ENCODE measurements at regions not wholly inside any gene's neighbourhood (a gene's known extent, or its start where the extent isn't known, plus 50 kb on each side); places are given as distances from the start of the nearest gene placed in this dataset.

DNA sequence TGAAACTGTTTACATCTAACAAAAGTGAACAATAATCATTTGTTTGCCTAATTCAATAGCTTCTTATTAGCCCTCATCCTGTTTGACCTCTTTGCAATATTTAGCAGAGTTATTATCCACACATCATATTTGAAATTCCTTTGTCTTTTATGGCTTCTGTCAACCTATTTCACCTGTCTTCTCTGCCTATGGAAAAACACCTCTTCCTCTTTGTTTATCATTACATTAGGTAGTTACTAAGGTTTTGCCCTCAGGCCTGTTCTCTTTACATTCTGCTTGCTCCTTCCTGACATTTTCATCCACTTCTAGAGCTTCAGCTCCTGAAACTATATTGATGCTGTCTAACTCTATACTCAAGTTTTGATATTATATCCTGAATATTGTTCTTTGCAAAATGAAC is 183.0 kb downstream of the SUCNR1 start:
- no peak for DNase-seq

DNA sequence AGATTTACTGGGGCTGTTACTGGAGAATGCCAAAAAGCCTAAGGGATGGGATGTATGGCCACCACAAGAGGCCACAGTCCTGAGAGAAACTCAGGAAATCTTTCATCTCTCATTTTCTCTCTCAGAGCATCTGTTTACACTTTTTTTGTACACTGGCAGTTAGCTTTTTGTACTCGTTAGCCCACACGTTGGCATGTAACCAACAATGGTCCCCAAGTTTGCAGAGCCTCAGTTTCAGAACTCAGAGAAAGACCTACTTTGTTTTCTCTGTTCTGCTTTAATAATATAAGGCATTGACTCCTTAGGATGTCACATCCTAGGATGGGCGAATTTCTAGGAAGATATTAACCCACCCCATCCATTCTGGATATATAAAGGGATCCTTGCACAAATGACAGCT is 183.5 kb downstream of the SUCNR1 start:
- DNase-seq: no peak

DNA sequence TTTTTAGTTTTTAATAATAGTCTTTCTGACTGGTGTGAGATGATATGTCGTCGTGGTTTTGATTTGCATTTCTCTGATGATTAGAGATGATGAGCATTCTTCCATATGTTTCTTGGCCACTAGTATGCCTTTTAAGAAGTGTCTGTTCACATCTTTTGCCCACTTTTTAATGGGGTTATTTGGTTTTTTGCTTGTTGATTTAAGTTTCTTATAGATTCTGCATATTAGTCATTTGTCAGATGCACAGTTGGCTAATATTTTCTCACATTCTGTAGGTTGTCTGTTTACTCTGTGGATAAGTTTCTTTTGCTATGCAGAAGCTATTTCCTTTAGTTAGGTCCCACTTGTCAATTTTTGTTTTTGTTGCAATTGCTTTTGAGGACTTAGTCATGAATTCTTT is 185.4 kb downstream of the SUCNR1 start:
- DNase-seq: no peak

DNA sequence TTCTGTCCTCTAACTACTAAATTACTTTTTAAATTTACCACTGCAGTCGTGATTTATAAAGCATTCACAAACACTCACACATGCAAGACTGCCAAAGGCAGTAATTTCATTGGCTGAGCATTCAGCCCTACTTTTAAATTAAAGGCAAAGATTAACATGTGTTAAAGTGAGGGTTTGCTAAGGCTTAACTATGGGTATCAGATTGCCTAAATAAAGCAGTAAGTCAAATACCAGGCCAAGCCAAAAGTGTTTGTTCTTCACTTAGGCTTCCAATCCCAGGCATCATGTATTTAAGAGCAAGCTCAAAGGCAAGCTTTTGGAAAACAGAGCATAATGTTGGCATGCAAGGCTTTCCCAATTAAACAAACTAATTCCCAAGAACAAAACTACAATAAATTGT is 187.3 kb downstream of the SUCNR1 start:
- no peak for DNase-seq

DNA sequence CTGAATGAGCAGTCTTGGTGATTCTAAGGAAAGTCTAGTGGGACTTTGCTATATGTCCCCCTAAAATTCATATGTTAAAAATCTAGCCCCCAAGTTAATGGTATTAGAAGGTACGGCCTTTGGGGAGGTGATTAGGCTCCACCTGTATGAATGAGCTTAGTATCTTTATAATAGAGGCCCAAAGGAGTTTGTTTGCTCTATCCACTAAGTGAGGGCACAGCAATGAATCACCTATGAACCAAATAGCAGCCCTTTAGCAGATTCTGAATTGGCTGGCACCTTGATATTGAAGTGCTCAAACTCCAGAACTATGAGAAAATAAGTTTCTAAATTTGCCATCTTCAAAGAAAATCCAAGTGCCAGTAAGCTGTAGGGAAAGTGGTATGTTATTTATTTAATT is 187.9 kb downstream of the SUCNR1 start:
- DNase-seq: no peak

DNA sequence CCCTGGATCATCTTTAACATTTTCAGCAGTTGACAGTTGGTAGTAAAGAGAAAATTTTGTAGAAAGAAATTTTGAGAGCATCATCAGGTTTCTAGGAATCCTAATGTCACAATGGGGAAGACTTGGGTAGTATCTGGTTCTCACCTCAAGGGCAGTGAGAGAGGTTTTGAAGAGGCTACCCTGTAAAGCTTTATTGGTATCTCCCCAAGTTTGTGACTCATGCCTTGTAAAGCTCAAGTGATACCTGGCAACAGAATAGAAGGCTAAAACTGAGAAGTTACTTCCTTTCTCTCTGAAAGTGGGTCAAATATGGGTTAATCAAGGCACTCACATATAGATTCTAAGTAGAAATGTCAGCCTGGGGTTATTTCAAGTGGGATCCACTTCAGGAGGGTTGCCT is 196.4 kb downstream of the SUCNR1 start:
- no peak for DNase-seq

DNA sequence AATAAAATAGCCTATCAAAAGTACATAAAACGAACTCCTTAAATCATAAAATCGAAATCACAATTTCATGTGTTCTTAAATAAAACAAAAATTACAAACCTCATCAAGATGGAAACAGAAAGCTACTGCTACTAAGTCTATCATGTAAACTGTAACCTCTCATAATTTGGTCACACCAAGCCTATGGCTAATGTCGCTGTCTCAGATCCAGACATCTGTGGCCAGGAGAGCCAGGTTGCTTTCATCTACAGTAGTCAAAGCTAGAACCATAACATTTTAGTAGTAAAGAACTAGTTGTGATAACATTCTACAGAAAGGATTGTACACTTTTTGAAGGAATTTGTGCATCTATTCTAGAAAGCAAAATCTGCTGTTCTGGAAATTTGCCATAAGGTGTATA is 197.4 kb upstream of the MBNL1 start:
- DNase-seq: no peak

DNA sequence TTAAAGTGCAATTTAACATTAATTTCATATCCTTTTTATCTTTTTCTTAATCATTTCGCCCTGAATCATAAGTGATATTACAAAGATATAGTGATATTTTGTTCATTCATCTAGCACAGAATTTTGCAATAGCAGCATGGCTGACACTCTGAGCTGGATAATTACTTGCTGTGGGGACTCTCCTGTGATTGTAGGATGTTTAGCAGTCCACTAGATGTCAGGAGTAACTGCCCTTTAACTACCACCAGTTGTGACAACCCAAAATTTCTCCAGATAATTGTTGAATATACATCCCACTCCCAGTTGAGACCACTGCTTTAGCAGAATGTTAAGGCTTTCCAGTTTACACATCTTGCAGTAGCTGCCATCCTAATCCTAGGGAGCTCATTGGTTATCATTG is 196.8 kb upstream of the MBNL1 start:
- DNase-seq: peak; percentile 12

DNA sequence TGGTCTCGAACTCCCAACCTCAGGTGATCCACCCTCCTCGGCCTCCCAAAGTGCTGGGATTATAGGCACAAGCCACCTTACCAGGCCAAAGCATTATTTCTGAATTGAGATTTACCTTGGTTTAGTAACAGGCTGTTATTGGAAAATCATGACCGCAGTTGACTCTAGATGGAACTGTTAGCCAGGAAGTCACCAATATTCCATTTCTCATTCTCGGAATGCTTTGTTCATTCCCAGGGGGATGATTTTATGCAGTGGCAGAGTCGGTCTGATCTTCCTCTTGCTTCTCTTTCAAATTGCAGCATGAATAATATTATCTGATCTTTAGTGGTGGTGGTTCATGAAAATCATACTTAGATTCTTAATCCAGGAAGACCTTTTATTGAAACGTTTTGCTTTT is 195.5 kb upstream of the MBNL1 start:
- DNase-seq: no peak

DNA sequence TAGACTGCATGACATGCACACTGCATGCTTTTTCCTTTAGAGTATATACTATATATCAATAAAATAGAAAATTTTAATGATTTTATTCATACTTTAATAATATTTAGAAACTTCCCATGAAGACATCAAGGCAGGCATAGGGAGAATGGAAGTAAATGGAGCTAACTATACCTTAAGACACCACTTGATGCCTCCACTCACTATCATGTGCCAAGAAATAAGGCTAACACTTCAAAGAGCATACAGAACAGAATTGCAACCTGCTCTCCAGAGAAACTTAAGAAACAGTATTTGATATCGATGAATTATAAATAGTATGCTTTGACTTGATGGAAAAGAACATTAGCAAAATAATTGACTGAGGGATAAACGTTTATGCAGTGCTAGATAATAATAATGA is 192.6 kb upstream of the MBNL1 start:
- no peak for DNase-seq

DNA sequence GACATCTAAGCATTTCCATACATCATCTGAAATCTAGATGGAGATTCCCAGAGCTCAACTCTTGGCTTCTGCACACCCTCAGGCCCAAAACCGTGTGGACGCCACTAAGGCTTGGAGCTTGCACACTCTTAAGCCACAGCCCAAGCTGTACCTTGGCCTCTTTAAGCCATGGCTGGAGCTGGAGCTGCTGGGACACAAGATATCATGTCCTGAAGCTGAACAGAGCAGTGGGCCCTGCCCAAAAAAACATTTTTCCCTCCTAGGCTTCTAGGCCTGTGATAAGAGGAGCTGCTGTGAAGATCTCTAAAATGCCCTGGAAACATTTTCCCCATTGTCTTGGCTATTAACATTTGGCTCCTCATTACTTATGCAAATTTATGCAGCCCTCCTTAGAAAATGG is 188.7 kb upstream of the MBNL1 start:
- no peak for DNase-seq

DNA sequence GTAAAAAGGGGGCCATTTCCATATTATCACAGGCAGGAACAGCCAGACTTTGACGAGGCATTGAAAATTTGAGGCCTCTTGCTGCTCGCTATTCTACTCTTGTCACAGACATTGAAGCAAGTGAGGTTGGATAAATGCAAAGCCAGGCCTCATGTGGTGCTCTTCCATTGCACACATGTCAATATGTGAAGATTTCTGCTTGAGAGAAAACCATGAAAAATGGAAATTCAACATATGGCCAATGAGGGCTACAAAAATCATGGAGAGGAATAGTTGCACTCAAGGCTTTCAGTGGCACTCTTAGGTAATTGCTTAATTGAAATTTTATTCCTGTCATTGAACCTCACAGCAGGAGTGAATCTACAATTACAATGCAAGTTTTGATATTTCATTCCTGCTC is 185.6 kb upstream of the MBNL1 start:
- no peak for DNase-seq

DNA sequence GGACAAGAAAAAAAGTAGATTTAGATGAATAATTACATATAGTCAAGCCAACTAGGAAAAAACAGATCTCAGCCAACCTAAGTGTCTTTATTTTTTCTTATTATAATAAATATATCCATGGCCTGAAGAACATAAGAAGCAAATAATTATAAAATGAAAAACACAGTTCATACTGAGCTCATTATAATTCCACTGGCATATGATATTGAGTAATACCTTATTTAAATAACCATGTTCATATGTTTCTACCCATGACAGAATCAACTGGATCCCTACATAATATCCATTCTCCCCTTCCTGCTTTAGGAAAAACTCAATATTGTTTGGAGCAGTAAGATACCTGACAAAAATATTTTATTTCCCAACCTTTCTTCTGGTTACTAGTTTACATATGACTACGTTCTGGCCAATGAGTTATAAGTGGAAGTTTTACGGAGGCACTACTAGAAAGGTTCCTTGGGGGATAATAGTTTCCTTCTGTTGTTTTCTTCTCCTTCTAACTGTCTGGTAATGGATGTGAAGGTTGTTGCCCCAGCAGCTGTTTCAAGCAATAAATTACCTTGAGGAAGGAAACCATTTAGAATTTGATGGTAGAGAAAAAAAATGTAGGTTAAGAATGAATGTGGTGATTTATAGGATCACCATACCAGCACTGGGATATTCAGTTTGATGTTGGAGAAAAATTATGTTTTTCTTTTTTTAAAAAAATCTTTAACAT is 184.1 kb upstream of the MBNL1 start:
- DNase-seq: no peak

DNA sequence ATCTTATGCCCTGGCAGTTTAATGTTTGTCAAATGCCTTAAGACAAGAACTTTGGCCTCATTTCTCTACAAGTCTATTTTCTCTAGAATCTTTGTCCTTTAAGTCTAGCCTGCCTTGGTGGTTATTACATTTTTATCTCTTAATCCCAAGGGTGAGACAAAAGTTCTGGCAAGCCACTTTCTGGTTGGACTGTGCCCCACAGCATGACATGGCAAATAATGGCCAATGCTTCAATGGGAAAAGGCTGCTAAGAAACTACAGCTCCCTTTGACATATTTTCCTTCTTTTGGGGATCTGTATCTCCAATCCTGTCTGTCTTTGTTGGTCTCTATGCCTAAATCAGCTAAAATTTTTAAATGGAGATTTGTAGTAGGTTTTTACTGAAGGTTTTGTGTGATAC is 181.6 kb upstream of the MBNL1 start:
- no peak for DNase-seq

DNA sequence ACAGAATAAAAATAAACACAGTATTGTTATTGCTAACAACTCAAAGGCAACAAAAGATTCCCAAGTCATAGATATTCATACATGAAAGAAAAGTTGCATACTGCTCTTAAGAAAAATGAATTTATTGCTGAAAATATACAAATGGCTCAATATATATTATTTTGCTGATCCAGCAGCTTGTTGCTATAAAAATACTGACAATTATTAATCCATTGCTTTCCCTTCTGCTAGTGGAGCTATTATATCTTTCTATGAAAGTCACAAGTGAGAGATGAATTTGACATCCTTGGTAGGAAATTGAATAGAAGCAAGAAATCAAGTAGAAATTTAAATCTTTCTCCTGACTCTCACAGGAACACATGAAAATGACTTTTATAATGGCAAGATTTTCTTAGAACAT is 179.2 kb upstream of the MBNL1 start:
- no peak for DNase-seq

DNA sequence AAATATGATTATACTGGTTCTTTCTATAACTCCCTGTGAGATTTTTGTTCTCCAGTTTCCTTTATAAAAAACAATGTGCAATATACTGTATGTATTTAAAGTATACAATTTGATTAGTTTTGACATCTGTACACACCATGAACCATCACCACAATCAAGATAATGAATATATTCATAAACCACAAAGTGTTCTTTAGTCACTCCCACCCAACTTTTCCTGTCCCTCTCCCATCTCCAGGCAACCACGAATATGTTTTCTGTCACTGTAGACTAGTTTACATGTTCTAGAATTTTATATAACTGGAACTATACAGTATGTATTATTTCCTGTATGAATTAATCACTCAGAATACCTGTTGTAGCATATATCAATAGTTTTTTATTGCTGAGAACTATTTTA is 177.0 kb upstream of the MBNL1 start:
- DNase-seq: no peak

DNA sequence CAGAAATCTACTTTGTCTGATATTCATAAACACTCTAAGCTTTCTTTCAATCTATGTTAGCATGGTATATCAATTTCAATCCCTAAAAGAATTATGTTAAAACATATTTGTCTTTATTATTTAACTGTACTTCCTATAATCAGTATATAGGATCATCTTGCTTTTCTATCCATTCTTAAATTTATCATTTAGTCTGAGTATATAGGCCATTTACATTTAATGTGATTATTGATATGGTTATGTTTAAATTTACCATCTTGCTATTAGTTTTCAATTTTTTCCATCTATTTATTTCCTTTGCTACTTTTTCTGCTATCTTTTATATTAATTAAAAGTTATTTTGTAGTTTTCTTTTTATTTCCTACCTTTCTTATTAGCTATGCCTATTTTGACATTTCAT is 174.8 kb upstream of the MBNL1 start:
- DNase-seq: no peak

DNA sequence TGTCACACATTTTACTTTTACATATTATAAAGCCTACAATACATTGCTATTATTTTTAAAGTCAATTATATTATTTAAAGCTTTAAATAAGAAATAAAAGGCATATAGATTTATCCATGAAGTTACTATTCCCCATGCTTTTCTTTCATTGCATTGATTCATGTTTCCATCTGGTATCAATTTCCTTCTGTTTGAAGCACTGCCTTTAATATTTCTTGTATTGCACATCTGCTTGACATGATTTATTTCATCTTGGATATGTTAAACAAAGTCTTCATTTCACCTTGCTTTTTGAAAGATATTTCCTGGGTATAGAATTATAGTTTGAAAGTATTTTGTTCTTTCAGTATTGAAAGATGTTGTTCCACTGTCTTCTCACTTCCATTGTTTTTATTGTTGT is 174.3 kb upstream of the MBNL1 start:
- no peak for DNase-seq

DNA sequence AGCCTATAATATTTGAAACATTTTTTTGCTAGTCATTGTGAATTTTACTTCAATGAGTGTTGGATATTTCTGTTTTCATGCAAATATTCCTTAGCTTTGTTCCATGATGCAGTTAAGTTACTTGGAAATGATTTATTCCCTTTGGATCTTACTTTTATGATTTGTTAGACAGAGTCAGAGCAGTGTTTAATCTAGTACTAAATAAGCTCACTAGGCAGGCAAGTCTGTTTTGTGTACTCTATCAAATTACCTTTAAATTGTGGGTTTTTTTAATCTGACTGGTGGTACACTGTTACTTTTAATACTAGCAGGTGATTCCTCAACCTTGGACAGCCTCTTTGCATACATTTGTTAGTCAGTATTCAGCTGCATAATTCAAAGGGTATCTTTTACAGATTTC is 173.3 kb upstream of the MBNL1 start:
- no peak for DNase-seq

DNA sequence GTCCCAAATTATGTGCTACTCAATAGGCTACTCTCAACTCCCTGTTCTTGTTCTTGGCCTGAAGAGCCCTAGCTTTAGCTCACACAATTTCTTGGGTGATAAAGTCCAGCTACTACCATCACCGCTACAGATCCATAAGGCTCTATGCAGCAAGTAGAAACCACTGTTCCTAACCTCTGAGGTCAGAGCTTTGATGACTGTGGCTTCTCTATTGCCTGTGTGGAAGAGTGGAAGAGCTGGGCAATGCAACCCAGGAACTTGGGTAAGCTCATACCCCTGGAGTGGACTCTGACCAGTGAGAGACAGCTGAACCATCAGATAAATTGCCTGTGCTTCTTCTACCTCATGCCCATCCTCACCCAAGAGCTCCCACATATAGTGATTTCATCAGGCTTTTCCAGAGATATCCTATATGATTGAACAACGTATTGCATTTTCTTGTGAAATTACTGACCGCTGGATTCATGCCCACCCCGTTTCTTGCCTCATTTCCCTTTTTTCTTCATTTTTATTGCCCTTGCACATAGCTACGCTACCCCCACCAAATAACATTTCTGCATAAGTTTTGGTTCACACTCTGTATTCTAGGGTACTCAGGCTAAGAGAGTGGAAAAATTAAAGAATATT is 172.3 kb upstream of the MBNL1 start:
- no peak for DNase-seq

DNA sequence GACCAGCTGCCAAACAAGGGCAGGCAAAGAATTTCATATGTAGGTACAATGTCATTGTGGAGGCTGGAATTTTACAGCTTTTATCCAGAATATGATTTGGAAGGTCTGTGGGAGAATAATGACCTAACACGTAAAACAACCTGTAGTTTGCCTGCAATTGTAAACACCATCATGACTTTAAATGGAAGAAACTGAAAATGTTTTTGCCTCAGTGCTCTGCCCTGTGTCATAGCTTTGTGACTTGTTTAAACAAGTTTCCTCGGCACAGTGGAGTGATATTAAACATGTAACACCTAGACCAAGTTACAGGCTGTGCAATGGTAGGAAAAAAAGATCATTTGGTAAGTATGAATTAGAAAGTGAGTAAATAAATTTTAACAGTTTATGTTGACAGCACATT is 171.6 kb upstream of the MBNL1 start:
- DNase-seq: no peak

DNA sequence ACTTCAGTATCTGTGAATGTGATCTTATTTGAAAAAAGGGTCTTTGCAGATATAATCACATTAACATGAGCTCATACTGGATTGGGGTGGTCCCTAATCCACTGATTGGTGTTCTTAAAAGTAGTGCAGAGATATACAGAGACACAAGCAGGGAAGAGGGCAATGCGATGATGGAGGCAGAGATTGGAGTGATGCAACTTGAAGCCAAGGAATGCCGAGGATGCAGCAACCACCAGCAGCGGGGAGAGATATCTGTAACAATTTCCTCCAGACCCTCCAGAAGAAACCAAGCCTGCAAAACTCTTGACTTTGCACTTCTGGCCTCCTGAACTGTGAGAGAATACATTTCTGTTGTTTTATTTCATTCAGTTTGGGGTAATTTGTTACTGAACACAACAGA is 171.0 kb upstream of the MBNL1 start:
- no peak for DNase-seq

DNA sequence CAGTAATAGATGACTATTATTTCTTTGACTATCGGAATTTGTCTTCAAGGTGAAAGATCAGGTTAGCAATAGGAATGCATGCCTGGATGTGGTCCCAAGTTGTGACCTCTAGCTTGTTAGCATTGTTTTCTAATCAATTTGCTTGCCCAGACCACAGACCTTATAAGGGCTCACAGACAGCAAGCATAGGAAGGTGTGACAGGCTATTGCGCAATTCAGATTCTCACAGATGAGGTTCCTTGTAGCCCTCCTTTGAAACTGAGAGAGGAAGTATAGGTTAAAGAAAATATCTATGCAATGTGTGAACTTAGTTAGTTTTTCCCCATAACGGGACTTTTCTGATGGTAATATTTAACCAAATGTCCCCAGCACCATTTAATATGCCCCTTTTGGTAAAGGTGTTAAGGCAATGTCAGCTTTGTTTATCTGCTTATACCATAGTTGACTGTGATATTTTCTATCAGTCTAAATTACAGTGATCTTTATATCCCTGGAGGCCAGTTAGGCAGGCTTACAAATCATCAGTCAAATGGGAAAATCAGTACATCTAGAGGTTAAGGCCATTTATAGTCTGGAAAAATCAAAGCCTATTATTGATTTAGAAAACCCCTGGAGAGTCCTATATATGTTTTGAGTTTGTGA is 168.1 kb upstream of the MBNL1 start:
- no peak for DNase-seq

DNA sequence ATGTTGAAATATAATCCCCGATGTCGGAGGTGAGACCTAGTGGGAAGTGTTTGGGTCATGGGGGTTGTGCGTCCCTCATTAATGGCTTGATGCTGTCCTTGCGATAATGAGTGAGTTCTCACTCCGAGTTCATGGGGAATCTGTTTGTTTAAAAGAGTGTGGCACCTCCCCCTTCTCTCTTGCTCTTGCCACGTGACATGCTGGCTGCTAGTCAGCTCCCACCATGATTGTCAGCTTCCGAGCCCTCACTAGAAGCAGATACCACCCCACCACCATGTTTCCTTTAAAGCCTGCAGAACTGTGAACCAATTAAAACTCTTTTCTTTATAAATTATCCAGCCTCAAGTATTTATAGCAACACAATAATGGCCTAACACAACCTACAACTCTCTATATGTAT is 166.3 kb upstream of the MBNL1 start:
- DNase-seq: no peak

DNA sequence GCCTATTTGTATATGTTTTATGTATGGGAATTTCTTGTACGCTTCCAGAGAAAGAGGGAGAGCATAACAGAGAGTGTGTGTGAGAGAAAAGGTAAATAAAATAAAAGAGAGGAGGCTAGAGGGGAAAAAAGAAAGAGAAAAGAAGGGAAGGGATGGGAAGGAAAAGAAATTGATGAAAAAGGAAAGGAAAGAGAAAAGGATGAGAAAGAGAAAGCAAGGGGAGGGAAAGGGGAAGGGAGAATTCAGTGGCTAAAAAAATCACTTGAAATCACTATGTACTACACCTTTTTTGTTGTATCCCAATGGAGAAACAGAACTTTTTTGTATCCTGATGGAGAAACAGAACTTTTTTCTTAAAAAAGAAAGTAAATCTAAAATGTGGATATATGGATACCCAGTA is 165.5 kb upstream of the MBNL1 start:
- DNase-seq: no peak
